Nephron (organoid): ENCODE measurements at regions not wholly inside any gene's neighbourhood (a gene's known extent, or its start where the extent isn't known, plus 50 kb on each side); places are given as distances from the start of the nearest gene placed in this dataset.

Experiments
- H3K27ac Mint-ChIP-seq, 3 experiments: 2 replicates each; pipeline ENCODE4 v1.8.0; 2020; ENCODE audit warnings: mixed read lengths in 3 of 3, mild to moderate bottlenecking in 2 of 3, moderate library complexity in 1 of 3
- H3K27me3 Mint-ChIP-seq: 2 replicates; pipeline ENCODE4 v1.8.0; 2021; ENCODE audit warnings: low read depth, mild to moderate bottlenecking, moderate library complexity, mixed read lengths
- H3K36me3 Mint-ChIP-seq: 2 replicates; pipeline ENCODE4 v1.8.0; 2020; ENCODE audit warnings: low read depth, mixed read lengths
- H3K4me1 Mint-ChIP-seq: 2 replicates; pipeline ENCODE4 v1.8.0; 2020; ENCODE audit warnings: mixed read lengths
- H3K4me3 Mint-ChIP-seq, 3 experiments: 2 replicates each; pipeline ENCODE4 v1.8.0; 2020; ENCODE audit warnings: mild to moderate bottlenecking in 3 of 3, mixed read lengths in 3 of 3, moderate library complexity in 2 of 3
- H3K9me3 Mint-ChIP-seq: 2 replicates; pipeline ENCODE4 v1.8.0; 2020; ENCODE audit warnings: mixed read lengths
- TF ChIP-seq, protein P1 (sequence below), 3 experiments: fragments of 200-600 bp; sonication (generic); IDR thresholded peaks; one replicate each; pipeline ENCODE4 v1.5.0; 2021; ENCODE audit warnings: antibody characterized with exemption in 3 of 3; ENCODE audit not compliant: unreplicated experiment in 3 of 3

DNA sequence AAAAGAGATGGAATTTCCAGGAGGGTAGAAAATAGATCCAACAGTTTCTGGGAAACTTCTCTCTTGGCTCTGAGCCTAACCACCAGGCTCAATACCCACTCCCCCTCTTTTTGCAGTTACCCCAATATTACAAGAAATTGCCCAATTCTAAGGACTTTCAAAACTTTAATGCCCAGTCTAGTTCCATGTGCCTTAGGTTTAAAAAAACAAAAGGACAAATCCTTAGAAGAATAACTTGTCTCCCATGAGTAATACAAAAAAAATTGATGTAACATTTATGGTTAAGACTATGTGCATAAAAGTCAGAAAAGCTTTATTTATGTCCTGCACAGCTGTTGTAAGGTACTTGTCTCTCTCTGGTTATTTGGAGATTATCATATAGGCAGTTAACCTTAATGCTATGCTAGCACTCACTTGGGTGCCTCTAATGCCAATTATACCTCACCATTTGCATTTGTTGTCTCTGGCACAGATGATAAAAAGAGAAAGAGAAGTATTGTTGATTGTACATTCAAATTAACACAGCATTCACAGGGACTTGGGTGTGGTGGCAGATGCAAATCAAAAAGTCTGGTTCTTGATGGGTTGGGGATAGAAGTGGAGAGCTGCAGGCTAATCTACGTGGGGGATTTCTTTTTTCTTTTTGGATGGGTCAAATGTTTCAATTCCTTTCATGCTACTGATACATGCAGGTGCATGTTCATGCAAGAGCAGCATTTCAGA, 159.4 kb downstream of the PIK3R1 start:
- H3K27me3 Mint-ChIP-seq: peaks cover 4% of the 10 kb centered on the region
- no peak overlapping the region for H3K4me3 Mint-ChIP-seq
- peaks cover 5% of the 10 kb centered on the region for H3K36me3 Mint-ChIP-seq
- peaks cover 9% of the 10 kb centered on the region for H3K9me3 Mint-ChIP-seq
- peak overlapping the region; percentile 40 to 68 (median 43) for H3K27ac Mint-ChIP-seq
- TF ChIP-seq, protein P1, sequence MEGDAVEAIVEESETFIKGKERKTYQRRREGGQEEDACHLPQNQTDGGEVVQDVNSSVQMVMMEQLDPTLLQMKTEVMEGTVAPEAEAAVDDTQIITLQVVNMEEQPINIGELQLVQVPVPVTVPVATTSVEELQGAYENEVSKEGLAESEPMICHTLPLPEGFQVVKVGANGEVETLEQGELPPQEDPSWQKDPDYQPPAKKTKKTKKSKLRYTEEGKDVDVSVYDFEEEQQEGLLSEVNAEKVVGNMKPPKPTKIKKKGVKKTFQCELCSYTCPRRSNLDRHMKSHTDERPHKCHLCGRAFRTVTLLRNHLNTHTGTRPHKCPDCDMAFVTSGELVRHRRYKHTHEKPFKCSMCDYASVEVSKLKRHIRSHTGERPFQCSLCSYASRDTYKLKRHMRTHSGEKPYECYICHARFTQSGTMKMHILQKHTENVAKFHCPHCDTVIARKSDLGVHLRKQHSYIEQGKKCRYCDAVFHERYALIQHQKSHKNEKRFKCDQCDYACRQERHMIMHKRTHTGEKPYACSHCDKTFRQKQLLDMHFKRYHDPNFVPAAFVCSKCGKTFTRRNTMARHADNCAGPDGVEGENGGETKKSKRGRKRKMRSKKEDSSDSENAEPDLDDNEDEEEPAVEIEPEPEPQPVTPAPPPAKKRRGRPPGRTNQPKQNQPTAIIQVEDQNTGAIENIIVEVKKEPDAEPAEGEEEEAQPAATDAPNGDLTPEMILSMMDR (IDR thresholded peaks at IDR 0.05; ENCODE audit: unreplicated experiment in 3 of 3): no peak
- peaks cover 45% of the 10 kb centered on the region for H3K4me1 Mint-ChIP-seq

DNA sequence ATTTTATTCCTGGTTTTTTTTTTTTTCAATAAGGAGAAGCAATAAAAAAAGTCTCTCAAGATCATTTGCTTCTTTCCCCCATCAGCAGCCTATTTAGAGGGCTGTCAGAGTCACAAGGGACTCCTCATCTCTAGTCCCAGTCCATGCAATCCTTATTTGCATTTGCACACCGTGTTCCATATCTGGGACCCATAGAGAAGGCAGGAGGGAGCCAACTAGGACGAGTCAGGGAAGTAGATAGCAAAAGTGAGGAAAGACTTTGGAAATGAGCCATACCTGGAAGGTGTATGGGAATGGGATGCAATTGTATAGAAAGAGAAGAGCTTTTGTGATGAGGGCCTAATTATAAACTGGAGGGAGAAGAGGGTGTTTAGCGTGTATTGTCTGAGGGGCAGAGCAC, 160.0 kb downstream of the PIK3R1 start:
- TF ChIP-seq, protein P1 (IDR thresholded peaks at IDR 0.05; ENCODE audit: unreplicated experiment in 3 of 3): no peak
- Mint-ChIP-seq H3K27ac (peak overlapping the region in 2 of 3 experiments; percentile 55 to 68), H3K9me3 (peaks cover 9% of the 10 kb centered on the region), H3K36me3 (peaks cover 5% of the 10 kb centered on the region), H3K4me3 (no peak overlapping the region), H3K4me1 (peaks cover 50% of the 10 kb centered on the region), H3K27me3 (peaks cover 4% of the 10 kb centered on the region)

DNA sequence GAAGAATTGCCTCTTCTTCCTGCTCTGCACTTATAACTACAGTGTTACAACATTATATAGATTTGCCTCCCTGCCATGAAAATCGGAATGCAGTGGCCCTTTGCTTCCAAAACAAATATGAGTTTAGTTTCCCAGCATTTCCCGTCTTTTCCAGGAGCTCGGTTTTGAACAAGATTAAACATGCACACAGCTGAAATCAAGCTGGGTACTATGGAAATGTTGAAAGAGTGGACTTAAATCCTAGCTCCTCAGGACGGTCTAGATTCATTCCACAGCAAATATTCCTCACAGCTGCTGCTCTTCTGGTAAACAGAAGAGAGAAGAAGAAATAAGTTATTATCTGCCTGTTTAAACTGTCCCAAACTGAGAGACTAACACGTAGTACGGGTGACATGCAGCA, 161.4 kb downstream of the PIK3R1 start:
- Mint-ChIP-seq H3K27ac (peak overlapping the region in 2 of 3 experiments; percentile 54 to 82), H3K36me3 (peaks cover 5% of the 10 kb centered on the region), H3K4me1 (peaks cover 50% of the 10 kb centered on the region), H3K4me3 (no peak overlapping the region), H3K9me3 (peaks cover 7% of the 10 kb centered on the region), H3K27me3 (peaks cover 4% of the 10 kb centered on the region)
- TF ChIP-seq, protein P1 (IDR thresholded peaks at IDR 0.05; ENCODE audit: unreplicated experiment in 3 of 3): no peak

DNA sequence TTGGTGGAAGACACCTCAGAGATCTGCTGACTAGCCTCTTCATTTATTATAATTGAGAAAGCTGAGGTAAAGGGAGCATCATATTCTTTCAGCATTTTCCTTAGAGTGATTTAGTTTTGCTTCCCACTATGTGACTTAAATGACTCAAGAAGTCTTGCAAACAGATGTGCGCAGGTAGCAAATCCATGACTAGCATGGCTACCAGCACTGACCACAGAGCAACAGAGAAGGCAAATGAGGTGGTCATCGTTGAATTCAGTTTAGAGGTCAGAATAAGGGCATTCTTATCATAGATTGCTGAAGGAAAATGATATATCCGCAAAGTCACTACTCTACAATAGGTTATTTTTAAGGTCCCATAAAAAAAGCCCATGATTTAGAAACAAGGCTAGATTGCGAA, 162.2 kb downstream of the PIK3R1 start:
- TF ChIP-seq, protein P1 (IDR thresholded peaks at IDR 0.05; ENCODE audit: unreplicated experiment in 3 of 3): no peak
- H3K4me1 Mint-ChIP-seq: peaks cover 50% of the 10 kb centered on the region
- H3K9me3 Mint-ChIP-seq: peaks cover 6% of the 10 kb centered on the region
- H3K27me3 Mint-ChIP-seq: peaks cover 4% of the 10 kb centered on the region
- H3K27ac Mint-ChIP-seq: peak overlapping the region in 2 of 3 experiments; percentile 70 to 82
- H3K4me3 Mint-ChIP-seq: no peak overlapping the region
- peaks cover 4% of the 10 kb centered on the region for H3K36me3 Mint-ChIP-seq

DNA sequence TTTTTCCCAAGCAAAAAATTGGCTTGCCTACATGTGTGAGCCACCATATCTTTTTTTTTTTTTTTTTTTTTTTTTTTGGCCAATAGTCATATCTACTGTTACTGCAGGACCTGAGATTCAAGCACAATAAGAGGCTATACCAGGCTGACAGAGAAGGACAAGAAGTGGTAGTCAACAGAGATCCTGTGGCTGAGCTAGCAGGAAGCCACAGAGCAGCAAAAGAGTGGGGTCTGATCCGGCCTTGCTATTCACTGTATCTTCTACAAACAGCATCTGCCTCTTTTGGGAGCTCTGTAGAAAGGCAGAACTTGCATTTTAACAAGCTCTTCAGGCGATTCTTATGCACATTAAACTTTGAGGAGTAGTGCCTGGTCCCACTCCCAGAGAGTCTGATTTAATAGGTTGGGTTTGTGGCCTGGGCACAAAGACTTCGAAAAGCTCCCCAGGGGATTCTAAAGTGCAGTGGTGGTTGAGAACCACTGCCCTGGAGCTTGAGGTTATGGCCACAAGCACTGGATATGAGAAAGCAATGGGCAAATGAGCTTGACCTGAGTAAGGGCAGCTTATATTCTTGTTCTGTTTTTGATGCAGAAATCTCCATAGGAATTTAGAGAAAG, 162.8 kb downstream of the PIK3R1 start:
- Mint-ChIP-seq H3K4me3 (no peak overlapping the region), H3K4me1 (peaks cover 50% of the 10 kb centered on the region), H3K27ac (peak overlapping the region in 2 of 3 experiments; percentile 43 to 82), H3K27me3 (no peaks in the 10 kb centered on the region), H3K9me3 (peaks cover under 1% of the 10 kb centered on the region), H3K36me3 (no peaks in the 10 kb centered on the region)
- TF ChIP-seq, protein P1 (IDR thresholded peaks at IDR 0.05; ENCODE audit: unreplicated experiment in 3 of 3): no peak
